Lower leg skin (tissue), 4 donors: ENCODE measurements at regions not wholly inside any gene's neighbourhood (a gene's known extent, or its start where the extent isn't known, plus 50 kb on each side); places are given as distances from the start of the nearest gene placed in this dataset.

Source experiments
- DNase-seq, 2 donors: peaks; one replicate each; pipeline ENCODE4 v3.0.0-alpha.2; 2019; ENCODE audit warnings: low spot score in 2 of 2
- H3K4me3 ChIP-seq: fragments of 200-600 bp; sonication (generic); 2 replicates; pipeline ENCODE4 v1.5.1; 2017; ENCODE audit warnings: mild to moderate bottlenecking, low read depth; ENCODE audit not compliant: poor library complexity, severe bottlenecking
- CTCF ChIP-seq, 3 donors: fragments of 450-650 bp; IDR thresholded peaks; one replicate each; pipeline ENCODE4 v1.5.1; 2016; ENCODE audit warnings: antibody characterized with exemption in 3 of 3, mild to moderate bottlenecking in 3 of 3, moderate library complexity in 2 of 3
- POLR2A ChIP-seq, 2 donors: fragments of 450-650 bp; IDR thresholded peaks; one replicate each; pipeline ENCODE4 v1.6.1; 2016 to 2017; ENCODE audit warnings: antibody characterized with exemption in 2 of 2, mild to moderate bottlenecking in 1 of 2, moderate library complexity in 1 of 2
- WGBS, 2 donors: methylation state at CpG; one replicate each; pipeline ENCODE4 v1.1.5; 2018; 5-methylcytosine and 5-hydroxymethylcytosine counted together
- intact Hi-C: fragments of 100-400 bp; cut with DNase I; formaldehyde crosslinking; loops from one replicate; pipeline ENCODE4 v1.15.0; 2023; ENCODE audit warnings: low total_unique reads

GRCh38 chr10:125249948-125250347 is 89.6 kb upstream of the CTBP2 start:
- TF ChIP-seq POLR2A (IDR thresholded peaks at IDR 0.05) (no peak), CTCF (IDR thresholded peaks at IDR 0.05) (no peak)
- 73% methylated on average over 6 of the region's 6 CpGs for WGBS, 2 donors
- intact Hi-C loops = no loop called here
- H3K4me3 ChIP-seq = no peak overlapping the region
- DNase-seq = peak in 1 of 2 donors; percentile 60

GRCh38 chr10:125248489-125248888 is 88.1 kb upstream of the CTBP2 start:
- 66 to 68% methylated on average over 3 of the region's 3 CpGs for WGBS, 2 donors
- DNase-seq = no peak
- TF ChIP-seq POLR2A (IDR thresholded peaks at IDR 0.05) (no peak), CTCF (IDR thresholded peaks at IDR 0.05) (no peak)
- H3K4me3 ChIP-seq = no peak overlapping the region
- intact Hi-C loops = no loop called here

GRCh38 chr10:125247576-125247975 is 87.2 kb upstream of the CTBP2 start:
- WGBS, 2 donors = 78 to 79% methylated on average over 8 of the region's 8 CpGs
- DNase-seq = peak in 1 of 2 donors; percentile 63
- H3K4me3 ChIP-seq = no peak overlapping the region
- intact Hi-C loops = no loop called here
- TF ChIP-seq CTCF (IDR thresholded peaks at IDR 0.05) = no peak

- intact Hi-C loops = no loop called here
- TF ChIP-seq CTCF (IDR thresholded peaks at IDR 0.05) = no peak
- no peak for TF ChIP-seq POLR2A (IDR thresholded peaks at IDR 0.05)
- no peak for DNase-seq
- no peak overlapping the region for H3K4me3 ChIP-seq
- 91 to 93% methylated on average over 3 of the region's 3 CpGs for WGBS, 2 donors
Observed at GRCh38 chr10:125243532-125244253, 83.3 kb upstream of the CTBP2 start.

- 90 to 91% methylated on average over 1 of the region's 1 CpG for WGBS, 2 donors
Observed at GRCh38 chr10:125238682-125239081, 78.3 kb upstream of the CTBP2 start.

More at GRCh38 chr10:125238682-125239081, 78.3 kb upstream of the CTBP2 start:
- intact Hi-C loops = no loop called here
- TF ChIP-seq POLR2A (IDR thresholded peaks at IDR 0.05) = no peak
- TF ChIP-seq CTCF (IDR thresholded peaks at IDR 0.05) = no peak
- no peak for DNase-seq
- no peak overlapping the region for H3K4me3 ChIP-seq
